ENCODE measurements at regions not wholly inside any gene's neighbourhood (a gene's known extent, or its start where the extent isn't known, plus 50 kb on each side); places are given as distances from the start of the nearest gene placed in this dataset.

GRCh38 chrX:148284821-148285220 is 215.6 kb upstream of the AFF2 start:
- Histone ChIP-seq H3K27ac (ENCODE audit: low read length) (no peak overlapping the region), H3K79me2 (ENCODE audit: low read length) (no peaks in the 10 kb centered on the region), H2AFZ (ENCODE audit: low read depth, low read length) (no peak overlapping the region), H3K4me2 (ENCODE audit: low read length) (no peak overlapping the region), H3K27me3 (ENCODE audit: low read depth, low read length) (no peaks in the 10 kb centered on the region), H3K4me1 (ENCODE audit: low read length) (no peaks in the 10 kb centered on the region), H4K20me1 (ENCODE audit: insufficient read depth, low read length) (no peaks in the 10 kb centered on the region), H3K4me3 (ENCODE audit: low read length) (no peak overlapping the region), H3K9ac (ENCODE audit: low read length) (no peak overlapping the region), H3K9me3 (ENCODE audit: insufficient read depth, low read length) (no peaks in the 10 kb centered on the region), H3K36me3 (replicated peaks; ENCODE audit: low read depth, low read length) (no peaks in the 10 kb centered on the region)
- TF ChIP-seq CTCF (IDR thresholded peaks at IDR 0.05; ENCODE audit: low read depth, low read length), result no peak
- no peak for TF ChIP-seq EZH2phosphoT487 (IDR thresholded peaks at IDR 0.05; ENCODE audit: low read depth)

- Histone ChIP-seq H3K4me2 (ENCODE audit: low read length) (no peak overlapping the region), H3K36me3 (replicated peaks; ENCODE audit: low read depth, low read length) (no peaks in the 10 kb centered on the region), H4K20me1 (ENCODE audit: insufficient read depth, low read length) (no peaks in the 10 kb centered on the region), H3K9me3 (ENCODE audit: insufficient read depth, low read length) (no peaks in the 10 kb centered on the region), H3K4me1 (ENCODE audit: low read length) (no peaks in the 10 kb centered on the region), H3K27ac (ENCODE audit: low read length) (no peak overlapping the region), H3K4me3 (ENCODE audit: low read length) (no peak overlapping the region), H3K27me3 (ENCODE audit: low read depth, low read length) (no peaks in the 10 kb centered on the region), H2AFZ (ENCODE audit: low read depth, low read length) (no peak overlapping the region), H3K79me2 (ENCODE audit: low read length) (no peaks in the 10 kb centered on the region), H3K9ac (ENCODE audit: low read length) (no peak overlapping the region)
- no peak for TF ChIP-seq CTCF (IDR thresholded peaks at IDR 0.05; ENCODE audit: low read depth, low read length)
- TF ChIP-seq EZH2phosphoT487 (IDR thresholded peaks at IDR 0.05; ENCODE audit: low read depth), result no peak
Measured at GRCh38 chrX:148288451-148288850, 212.0 kb upstream of the AFF2 start.

- no peaks in the 10 kb centered on the region for H3K79me2 ChIP-seq (ENCODE audit: low read length)
- H3K9ac ChIP-seq (ENCODE audit: low read length), result no peak overlapping the region
- no peaks in the 10 kb centered on the region for H3K4me1 ChIP-seq (ENCODE audit: low read length)
- no peak overlapping the region for H2AFZ ChIP-seq (ENCODE audit: low read depth, low read length)
- H3K4me3 ChIP-seq (ENCODE audit: low read length), result no peak overlapping the region
- H3K36me3 ChIP-seq (replicated peaks; ENCODE audit: low read depth, low read length), result no peaks in the 10 kb centered on the region
- no peak for TF ChIP-seq CTCF (IDR thresholded peaks at IDR 0.05; ENCODE audit: low read depth, low read length)
- TF ChIP-seq EZH2phosphoT487 (IDR thresholded peaks at IDR 0.05; ENCODE audit: low read depth), result no peak
- H3K9me3 ChIP-seq (ENCODE audit: insufficient read depth, low read length), result no peaks in the 10 kb centered on the region
- no peak overlapping the region for H3K4me2 ChIP-seq (ENCODE audit: low read length)
- no peak overlapping the region for H3K27ac ChIP-seq (ENCODE audit: low read length)
- no peaks in the 10 kb centered on the region for H3K27me3 ChIP-seq (ENCODE audit: low read depth, low read length)
- H4K20me1 ChIP-seq (ENCODE audit: insufficient read depth, low read length), result no peaks in the 10 kb centered on the region
Measured at GRCh38 chrX:148290041-148290440, 210.4 kb upstream of the AFF2 start.

- TF ChIP-seq EZH2phosphoT487 (IDR thresholded peaks at IDR 0.05; ENCODE audit: low read depth), result no peak
- TF ChIP-seq CTCF (IDR thresholded peaks at IDR 0.05; ENCODE audit: low read depth, low read length), result no peak
- no peak overlapping the region for H3K9ac ChIP-seq (ENCODE audit: low read length)
- H3K36me3 ChIP-seq (replicated peaks; ENCODE audit: low read depth, low read length), result no peaks in the 10 kb centered on the region
- H3K9me3 ChIP-seq (ENCODE audit: insufficient read depth, low read length), result no peaks in the 10 kb centered on the region
- H3K79me2 ChIP-seq (ENCODE audit: low read length), result no peaks in the 10 kb centered on the region
- H4K20me1 ChIP-seq (ENCODE audit: insufficient read depth, low read length), result no peaks in the 10 kb centered on the region
- H3K27ac ChIP-seq (ENCODE audit: low read length), result no peak overlapping the region
- H3K4me2 ChIP-seq (ENCODE audit: low read length), result no peak overlapping the region
- no peak overlapping the region for H2AFZ ChIP-seq (ENCODE audit: low read depth, low read length)
- H3K4me1 ChIP-seq (ENCODE audit: low read length), result no peaks in the 10 kb centered on the region
- no peaks in the 10 kb centered on the region for H3K27me3 ChIP-seq (ENCODE audit: low read depth, low read length)
- H3K4me3 ChIP-seq (ENCODE audit: low read length), result no peak overlapping the region
Measured at GRCh38 chrX:148290931-148291330, 209.5 kb upstream of the AFF2 start.
